VCaP (cell line): ENCODE measurements at regions not wholly inside any gene's neighbourhood (a gene's known extent, or its start where the extent isn't known, plus 50 kb on each side); places are given as distances from the start of the nearest gene placed in this dataset.
"Not testable (repeated sequence)": the region's sequence is repeated elsewhere in the genome, so short reads cannot be mapped to it uniquely, and the experiment has no call there.

Experiments
- H3K27ac ChIP-seq: fragments of 450-650 bp; 2 replicates; pipeline ENCODE4 v1.5.1; 2017
- CTCF ChIP-seq: fragments of 450-650 bp; conservative IDR thresholded peaks from 2 replicates; pipeline ENCODE4 v1.5.1; 2017; ENCODE audit warnings: mild to moderate bottlenecking, moderate library complexity

- no peak overlapping the region for H3K27ac ChIP-seq
- no peak for TF ChIP-seq CTCF
These were observed 753.4 kb upstream of the DEFB115 start for GRCh38 chr20:30503992-30504570.

DNA sequence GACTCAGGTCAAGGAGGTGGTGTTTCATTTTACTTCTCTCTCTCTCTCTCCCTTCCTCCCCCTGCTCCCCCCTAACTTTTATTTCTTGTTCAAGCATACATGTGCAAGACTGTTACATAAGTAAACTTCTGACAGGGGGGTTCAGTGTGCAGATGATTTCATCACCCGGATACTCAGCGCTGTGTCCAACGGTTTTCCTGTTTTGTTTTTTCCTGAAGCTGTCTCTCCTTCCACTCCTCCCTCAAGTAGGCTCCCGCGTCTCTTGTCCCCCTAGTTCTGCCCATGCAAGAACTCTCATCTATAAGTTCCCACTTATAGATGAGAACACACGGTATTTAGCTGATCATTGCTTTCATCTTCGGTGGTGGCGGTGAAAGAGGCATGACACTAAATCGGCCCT lies 751.9 kb upstream of the DEFB115 start:
- no peak for TF ChIP-seq CTCF
- no peak overlapping the region for H3K27ac ChIP-seq

GRCh38 chr20:30506100-30506499 lies 751.4 kb upstream of the DEFB115 start:
- no peak overlapping the region for H3K27ac ChIP-seq
- TF ChIP-seq CTCF, result no peak

GRCh38 chr20:30508382-30508781 lies 749.1 kb upstream of the DEFB115 start:
- not testable (repeated sequence) for H3K27ac ChIP-seq

GRCh38 chr20:30511322-30512030 lies 746.0 kb upstream of the DEFB115 start:
- TF ChIP-seq CTCF, result no peak
- no peak overlapping the region for H3K27ac ChIP-seq

GRCh38 chr20:30513050-30513628 lies 744.3 kb upstream of the DEFB115 start:
- no peak for TF ChIP-seq CTCF
- no peak overlapping the region for H3K27ac ChIP-seq

GRCh38 chr20:30515915-30516314 lies 741.5 kb upstream of the DEFB115 start:
- H3K27ac ChIP-seq, result not testable (repeated sequence)

- not testable (repeated sequence) for H3K27ac ChIP-seq
These were observed 738.6 kb upstream of the DEFB115 start for GRCh38 chr20:30518906-30519305.

- H3K27ac ChIP-seq, result not testable (repeated sequence)
These were observed 735.6 kb upstream of the DEFB115 start for GRCh38 chr20:30521686-30522415.

- H3K27ac ChIP-seq, result not testable (repeated sequence)
These were observed 733.3 kb upstream of the DEFB115 start for GRCh38 chr20:30524155-30524554.

DNA sequence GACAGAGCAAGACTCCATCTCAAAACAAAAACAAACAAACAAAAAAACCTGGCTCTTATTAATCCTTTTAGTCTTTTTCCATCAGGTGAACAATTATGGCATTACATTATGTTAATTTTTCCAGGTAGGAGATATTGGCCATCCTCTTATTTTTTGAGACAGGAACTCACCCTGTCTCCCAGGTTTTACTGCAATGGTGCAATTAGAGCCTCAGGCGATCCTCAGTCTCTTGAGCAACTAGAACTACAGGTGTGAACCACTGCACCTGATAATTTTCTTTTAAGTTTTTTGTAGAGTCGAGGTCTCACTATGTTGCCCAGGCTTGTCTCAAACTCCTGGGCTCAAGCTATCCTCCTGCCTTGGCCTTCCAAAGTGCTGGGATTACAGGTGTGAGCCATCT lies 732.7 kb upstream of the DEFB115 start:
- H3K27ac ChIP-seq, result not testable (repeated sequence)

DNA sequence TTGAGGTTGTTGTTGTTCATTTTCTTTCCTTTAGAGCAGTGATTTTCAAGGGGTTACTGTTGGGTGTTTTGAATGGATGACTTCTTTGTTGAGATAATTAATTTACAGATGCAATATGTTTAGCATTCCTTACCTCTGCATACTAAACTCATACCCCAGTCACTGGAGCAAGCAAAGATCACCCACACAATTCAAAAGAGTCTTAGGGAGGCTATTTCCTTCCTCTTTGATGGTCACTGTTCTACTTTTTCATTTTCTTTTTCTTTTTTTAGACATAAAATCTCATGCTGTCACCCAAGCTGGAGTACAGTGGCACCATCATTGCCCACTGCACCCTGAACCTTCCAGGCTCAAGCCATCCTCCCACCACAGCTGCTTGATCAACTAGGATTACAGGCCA lies 723.8 kb upstream of the DEFB115 start:
- not testable (repeated sequence) for H3K27ac ChIP-seq

DNA sequence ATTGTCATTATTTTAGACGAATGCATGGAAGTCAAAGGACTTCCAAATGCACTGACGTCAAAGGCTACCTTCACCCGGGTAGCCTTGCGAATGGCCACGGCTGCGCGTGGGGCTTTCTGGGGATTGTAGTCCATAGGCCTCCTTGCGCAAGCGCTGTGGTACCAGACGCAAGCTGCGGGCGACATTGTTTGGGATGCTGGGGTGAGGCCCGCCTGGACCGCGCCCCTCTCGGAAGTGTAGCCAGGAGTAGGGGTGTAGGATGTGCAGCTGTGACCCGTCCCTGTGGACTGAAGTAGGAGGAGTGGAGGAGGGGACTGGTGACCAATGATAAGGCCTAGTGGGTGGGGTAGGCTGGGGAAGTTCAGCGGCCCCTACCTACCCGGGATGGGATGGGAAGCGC lies 720.0 kb upstream of the DEFB115 start:
- not testable (repeated sequence) for H3K27ac ChIP-seq

GRCh38 chr20:30540330-30541069 lies 717.0 kb upstream of the DEFB115 start:
- not testable (repeated sequence) for H3K27ac ChIP-seq
